HG02588 (cell line): ENCODE measurements at regions not wholly inside any gene's neighbourhood (a gene's known extent, or its start where the extent isn't known, plus 50 kb on each side); places are given as distances from the start of the nearest gene placed in this dataset.

Experiments used
- ATAC-seq: cut with Tn5 transposase; IDR thresholded peaks from one replicate; pipeline ENCODE4 v1.9.1; 2021; ENCODE audit warnings: mild to moderate bottlenecking, moderate library complexity; ENCODE audit not compliant: unreplicated experiment

DNA sequence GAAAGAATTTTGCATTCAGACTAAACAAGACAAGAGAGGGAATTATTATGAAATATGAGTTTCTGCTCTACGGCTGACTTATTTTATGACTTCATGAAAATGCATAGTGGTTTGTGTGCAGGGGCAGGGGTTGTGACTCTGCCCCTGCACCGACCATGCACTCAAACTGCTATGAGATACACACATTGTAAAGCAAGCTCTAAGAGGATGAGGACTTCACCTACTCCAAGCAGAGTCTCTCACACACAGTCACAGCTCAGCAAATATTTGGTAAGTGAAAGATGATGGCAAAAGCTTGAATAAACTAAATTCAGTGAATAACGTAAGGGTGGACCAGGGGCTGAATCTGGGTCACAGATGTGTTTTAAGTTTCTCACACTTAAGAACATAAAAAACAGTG lies 542.9 kb downstream of the PRELID2 start:
- ATAC-seq = no peak

DNA sequence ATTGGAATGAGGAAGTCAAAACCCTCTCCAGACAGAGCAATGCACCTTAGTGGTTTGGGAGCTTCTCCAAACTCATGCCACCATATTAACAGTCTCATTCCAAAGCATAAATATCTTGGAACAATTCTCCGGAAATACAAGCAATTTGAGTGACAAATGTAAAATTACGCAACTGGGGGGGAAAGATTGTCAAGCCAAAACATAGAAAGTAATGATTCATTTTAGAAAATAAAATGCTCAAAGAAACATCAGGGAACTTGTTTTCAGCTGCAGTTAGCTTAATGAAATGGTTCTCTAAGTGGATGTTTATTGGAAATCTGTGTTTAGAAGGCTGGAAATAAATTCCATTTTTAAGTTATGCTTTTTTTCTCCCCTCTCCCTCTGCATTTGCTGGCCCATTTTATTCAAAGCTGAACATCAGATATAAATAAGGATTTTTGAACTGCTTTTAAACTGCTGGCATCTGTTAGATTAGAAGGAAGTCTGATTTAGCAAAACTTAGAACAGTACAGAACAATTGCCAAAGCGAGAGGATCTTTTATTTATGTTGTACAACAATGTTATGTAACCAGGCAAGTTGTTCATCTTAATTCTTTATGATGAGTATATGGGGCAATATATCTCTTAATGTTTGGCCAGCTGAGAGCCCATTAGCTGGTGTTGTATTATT lies 551.9 kb downstream of the PRELID2 start:
- ATAC-seq = no peak

DNA sequence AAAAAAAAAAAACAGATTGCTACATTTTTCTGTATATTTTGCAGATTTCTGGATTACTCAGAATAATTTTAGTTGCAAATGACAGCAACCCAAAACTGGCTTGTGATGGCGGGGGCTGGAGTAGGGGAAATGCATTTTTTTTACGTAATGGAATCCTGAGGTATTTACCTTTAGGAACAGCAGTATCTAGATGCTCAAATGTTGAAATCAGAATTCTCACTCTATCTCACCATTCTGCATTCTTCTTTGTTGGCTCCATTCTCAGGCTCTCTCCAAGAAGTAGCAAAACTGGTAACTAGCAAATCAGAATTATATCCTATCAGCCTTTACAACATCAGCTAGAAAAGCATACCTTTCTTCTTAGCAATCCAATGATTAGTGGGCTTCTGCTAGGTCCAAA lies 554.3 kb downstream of the PRELID2 start:
- no peak for ATAC-seq

DNA sequence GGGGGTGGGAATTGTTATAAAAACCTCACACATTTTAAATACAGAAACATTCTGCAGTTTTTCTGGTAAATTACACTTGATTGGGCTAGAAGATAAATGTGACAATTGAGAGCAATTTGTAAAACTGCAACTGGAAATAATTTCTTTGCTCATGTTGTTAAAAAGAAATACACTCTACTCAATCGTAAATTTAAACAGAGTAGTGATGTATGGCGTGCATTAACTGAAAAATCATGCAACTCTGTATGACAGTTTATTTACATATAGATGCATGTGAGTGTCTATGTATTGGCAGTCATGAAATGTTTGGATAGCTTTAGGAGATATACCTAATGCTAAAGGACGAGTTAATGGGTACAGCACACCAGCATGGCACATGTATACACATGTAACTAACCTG lies 554.9 kb downstream of the PRELID2 start:
- ATAC-seq = no peak

DNA sequence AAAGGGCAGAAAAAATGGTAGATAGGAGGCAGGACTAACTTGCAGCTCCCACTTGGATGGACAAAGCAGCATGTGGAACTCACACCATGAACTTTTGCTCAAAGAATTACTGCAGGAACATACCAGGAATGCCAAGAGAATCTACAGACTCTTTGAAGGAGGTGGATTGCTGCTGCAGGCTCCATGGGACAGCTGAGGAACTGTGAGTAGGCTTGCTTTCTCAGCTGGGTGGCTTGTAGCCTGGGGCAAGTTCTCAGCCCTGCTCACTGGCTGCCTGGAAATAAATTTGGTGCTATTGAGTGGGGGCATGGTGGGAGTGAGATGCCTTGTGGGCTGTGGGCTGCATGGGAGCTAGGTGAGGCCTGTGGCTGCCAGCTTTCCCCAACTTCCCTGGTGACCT lies 574.5 kb downstream of the PRELID2 start:
- no peak for ATAC-seq

DNA sequence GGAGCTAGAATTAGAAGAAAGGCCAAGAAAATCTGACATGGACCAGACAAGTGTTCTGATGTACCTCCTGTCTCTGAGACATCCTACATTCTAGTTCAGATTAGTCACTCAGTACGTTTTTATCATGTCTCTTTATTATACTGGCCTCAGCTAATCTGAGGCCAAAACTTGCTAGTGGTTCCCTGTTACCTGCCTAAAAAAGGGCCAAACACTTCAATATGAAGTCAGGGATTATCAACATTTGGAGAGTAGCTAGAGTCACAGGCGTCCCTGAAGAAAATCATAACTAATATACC lies 587.4 kb downstream of the PRELID2 start:
- ATAC-seq = no peak

DNA sequence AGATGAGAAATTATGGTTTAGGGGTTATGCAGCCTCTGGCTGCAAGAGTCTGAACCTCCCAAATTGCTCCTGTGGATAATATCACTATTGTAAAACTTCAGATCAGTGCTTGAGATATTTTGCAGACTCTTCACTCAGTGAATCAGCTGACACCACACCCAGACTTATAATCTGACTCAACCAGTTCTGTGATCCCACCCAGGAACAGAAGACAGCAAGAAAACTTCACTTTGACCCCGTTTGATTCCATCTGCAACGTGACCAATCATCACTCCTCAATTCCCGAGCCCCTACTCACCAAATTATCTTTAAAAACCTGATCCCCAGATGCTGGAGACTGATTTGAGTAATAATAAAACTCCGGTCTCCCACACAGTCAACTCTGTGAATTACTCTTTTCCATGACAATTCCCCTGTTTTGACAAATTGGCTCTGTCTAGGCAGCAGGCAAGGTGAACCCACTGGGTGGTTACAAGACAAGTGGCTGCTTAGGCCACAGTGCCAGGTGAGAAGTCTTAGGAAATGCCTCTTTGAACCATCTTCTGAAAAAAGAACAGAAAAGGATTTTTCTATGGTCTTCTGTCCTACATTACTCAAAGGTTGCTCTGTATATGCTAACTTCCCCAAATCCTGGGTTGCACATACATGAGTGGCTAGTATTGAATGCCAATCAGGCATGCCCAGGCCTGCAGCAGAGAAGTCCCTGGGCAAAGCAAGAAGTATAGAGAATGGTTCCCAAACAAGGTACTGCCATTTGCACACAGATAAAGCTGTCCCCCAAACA lies 588.0 kb downstream of the PRELID2 start:
- no peak for ATAC-seq

DNA sequence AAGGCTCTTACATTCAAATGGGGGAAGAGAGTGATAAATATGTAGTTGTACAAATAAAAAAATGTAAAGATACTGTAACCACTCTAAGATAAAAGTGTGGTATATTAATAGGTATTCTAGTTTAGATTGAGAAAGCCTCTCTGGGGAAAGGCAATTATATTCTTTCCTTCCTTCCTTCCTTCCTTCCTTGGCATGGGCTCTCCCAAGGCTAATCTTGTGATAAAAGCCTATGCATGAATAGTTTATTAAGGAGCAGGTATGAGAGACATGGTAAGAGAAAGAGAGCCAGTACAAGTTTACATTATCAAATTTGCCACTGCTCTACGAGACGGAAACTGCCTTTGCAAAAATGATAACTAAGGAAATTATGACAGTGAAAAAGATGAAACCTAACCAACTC lies 588.8 kb downstream of the PRELID2 start:
- ATAC-seq = no peak

DNA sequence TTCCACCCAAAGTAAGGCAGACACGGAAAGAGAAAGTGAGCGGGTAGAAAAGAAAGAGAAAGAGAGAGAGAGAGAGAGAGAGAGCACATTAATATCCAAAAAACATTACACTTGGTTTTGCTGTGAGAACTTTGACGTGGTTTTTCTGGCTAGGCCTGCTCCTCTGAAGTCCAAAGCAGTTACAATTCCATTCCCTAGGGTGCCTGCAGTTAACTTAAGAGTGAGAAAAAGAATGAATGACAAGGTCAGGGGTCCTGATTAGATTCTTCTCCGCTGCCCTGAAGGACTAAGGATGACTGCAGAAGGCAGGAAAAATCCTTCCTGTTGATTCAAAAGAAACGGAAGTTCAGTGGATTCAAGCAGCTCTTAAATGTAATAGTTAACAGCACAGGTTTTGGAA lies 589.8 kb downstream of the PRELID2 start:
- ATAC-seq = no peak

DNA sequence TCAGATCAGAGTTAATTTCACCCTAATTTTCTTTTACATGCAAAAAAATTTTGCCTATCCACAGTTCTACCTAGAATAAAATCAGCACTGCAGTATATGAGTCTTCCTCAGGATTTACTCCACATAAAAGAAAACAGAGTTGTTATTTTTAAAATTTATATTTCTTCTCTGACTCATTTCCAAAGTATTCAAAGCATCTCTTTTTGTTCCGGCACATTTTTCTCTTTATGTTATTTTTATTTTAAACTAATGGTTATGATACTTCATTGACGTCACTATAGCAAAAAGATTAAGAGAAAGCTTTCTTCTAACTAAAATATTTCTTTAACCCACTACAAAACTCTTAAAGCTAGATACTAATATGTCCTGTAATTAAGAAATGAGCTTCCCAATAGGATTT lies 590.4 kb downstream of the PRELID2 start:
- no peak for ATAC-seq

DNA sequence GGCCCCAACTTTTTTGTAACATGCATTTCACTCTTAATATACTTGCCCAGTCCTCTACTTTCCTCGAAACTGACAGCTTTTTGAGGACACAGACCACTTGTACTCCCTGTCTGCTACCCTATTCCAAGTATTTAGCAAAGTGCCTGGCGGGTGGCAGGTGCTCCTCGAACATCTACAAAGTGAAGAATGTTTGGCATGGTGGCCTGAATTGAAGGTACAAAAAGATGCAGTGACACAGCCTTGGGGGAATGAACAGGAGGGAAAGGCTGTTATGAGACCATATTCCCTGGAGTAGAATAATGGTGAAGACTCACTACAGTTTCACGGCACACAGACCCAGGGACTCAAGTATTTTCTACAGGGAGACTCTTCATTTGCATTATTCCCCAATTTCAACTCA lies 590.9 kb downstream of the PRELID2 start:
- ATAC-seq = no peak

DNA sequence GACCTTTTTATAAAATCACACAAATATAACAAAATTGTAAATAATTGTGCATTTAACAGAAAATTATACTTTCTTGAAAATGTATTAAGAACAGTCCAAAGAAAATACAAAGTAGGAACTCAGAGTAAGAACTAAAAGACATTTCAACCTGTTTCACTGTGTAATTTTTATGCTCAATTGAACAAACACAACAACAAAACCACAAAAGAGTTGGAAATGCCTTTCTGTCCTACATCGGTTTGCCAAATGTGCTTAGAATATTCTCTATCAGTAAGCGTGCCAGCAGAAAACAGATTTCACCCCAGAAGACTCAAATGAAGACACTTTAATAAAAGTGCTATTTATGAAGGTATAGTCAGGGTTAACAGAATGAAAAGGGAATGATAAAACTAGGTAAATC lies 592.1 kb downstream of the PRELID2 start:
- no peak for ATAC-seq

DNA sequence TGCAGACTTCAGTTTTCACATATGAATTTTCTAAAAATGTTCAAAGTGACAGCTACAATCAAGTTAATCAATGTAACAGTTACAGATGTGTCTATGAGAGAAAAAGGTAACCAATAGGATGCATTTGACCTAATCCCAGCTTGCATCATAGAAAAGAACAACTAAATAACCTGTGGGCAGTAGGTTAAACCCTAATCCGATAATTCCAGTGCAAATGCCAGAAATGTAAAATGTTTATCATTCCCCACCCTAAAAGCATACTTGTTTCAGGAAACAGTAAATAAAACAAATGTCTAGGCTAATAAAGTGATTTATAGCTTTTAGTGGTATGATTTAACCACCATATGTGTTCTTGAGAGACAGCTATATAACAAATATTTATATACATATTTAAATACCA lies 592.6 kb downstream of the PRELID2 start:
- no peak for ATAC-seq

DNA sequence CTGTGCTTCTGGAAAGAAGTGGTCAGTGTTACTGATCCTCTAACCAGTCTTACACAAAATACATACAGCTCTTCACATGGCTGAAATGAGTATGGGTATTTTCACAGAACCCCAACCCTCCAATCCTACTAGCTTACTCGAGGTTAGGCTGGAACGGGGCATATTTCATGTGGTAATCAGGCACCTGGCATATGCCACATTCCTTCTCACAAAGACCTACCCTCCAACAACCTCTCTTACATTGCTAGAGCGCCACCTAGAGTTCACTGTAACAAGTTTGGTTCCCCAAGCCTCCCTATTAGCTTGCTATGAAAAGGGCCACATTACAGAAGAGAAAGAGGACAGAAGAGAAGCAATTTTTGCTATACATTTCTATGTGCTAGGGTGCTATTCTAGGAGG lies 597.3 kb downstream of the PRELID2 start:
- ATAC-seq = peak; percentile 65

DNA sequence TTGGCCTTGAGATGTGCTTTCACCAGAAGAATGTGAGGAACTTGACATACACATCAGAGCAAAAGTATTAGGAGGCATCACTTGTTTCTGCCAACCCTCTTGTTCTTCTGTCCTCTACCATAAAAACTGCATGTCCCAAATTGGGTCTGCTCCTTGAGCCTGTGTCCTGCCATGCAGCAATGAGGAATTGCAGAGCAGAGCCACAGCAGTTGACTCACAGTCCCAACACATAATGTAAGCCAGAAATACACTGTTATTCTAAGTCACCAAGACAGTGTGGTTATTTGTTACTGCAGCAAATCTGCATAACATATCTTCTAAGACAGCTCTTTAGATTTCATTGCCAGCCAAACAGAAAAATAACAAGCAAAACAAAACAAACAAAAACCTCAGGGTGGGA lies 598.2 kb downstream of the PRELID2 start:
- ATAC-seq = no peak

DNA sequence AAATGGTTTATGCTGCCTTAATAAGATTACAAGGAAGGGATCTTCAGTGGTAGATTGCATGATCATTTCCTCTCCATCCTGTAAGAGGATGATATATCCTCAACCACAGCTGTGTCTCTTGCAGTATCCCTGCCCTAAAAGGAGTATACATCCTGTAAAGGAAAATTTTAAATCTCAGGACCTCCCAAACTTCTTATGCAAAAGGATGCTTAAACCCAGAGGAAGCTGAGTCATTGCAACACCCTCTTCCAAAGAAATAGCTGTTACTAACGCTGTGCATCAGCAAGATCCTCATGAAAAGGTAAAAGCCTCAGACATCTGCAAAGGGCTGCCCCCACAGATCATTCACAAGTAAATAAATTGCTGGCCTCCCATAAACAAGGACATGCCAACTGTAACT lies 599.0 kb downstream of the PRELID2 start:
- no peak for ATAC-seq

DNA sequence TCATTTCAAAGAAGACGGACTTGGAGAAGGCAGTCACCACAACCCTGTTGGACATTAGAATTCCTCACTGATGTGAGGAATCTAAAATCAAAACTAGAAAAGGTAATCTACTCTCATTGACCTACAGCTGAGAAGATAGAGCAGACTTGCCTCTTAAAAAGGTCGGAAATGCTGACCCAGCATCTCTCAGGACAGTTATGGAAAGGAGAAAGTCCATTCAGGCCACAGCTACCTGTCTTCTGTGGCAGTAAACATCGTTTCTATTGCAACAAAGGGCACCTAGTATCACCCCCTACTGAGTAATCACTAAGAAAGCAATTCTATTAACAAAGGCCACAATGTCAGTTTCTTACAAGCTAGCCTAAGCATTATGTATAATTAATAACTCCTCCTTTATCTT lies 601.7 kb downstream of the PRELID2 start:
- no peak for ATAC-seq

DNA sequence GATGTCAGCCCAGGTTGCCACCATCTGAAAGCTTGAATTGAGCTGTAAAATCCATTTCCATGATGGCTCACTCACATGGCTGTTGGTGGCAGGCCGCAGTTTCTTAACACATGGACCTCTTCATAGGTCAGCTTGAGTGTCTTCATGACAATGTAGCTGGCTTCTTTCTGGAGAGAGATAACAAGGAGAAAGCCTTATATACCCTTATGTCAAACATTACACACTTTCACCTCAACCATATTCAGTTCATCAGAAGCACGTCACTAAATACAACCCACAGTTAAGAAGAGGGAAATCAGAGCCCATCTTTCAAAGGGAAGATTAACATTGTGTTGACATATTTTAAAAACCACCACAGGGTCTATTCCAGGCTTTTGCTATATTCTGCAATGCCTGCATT lies 604.4 kb downstream of the PRELID2 start:
- ATAC-seq = no peak

DNA sequence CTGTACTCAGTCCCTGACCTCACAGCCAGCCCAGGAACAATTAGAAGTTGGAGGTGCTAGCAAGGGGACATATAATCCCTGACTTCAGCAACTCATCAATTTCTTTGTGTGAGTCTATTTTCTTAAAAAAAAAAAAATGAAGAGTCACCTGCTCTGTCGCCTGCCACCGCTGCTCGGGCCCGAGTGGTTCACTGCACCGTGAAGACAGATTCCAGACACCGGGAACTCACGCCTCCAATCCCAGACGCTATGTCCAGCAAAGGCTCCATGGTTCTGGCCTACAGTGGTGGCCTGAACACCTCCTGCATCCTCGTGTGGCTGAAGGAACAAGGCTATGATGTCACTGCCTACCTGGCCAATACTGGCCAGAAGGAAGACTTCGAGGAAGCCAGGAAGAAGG lies 606.6 kb downstream of the PRELID2 start:
- ATAC-seq = no peak

DNA sequence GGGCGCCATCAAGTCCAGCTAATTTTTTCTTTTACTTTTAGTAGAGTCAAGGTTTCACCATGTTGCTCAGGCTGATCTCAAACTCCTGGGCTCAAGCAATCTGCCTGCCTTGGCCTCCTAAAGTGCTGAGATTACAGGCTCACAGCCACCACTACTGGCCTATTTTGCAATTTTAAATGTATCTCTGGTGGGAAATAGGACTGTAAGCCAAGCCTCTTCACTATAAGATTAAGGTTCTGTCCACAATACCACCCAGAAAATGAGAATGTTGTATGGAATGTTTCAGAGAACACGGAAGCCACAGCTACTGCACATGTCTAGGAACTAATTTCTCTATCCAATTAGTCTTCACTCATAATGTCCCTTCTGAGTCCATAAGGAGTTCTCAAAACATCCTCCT lies 607.3 kb downstream of the PRELID2 start:
- no peak for ATAC-seq

DNA sequence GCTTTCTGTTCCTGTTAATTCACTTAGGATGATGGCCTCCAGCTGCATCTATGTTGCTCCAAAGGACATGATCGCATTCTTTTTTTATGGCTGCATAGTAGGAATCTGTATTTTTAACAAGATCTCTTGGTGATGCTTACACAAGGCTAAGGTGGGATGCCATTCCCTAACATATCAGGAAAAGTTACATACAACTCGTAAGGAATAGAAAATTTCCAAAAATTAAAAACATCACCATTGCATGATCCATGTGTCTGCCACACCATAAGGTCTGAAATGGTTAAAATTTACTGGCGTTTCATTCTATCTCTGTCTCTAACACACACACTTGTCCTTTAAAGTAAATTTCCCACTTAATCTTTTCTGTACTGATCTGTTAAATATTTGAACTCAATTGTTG lies 608.4 kb downstream of the PRELID2 start:
- ATAC-seq = no peak

DNA sequence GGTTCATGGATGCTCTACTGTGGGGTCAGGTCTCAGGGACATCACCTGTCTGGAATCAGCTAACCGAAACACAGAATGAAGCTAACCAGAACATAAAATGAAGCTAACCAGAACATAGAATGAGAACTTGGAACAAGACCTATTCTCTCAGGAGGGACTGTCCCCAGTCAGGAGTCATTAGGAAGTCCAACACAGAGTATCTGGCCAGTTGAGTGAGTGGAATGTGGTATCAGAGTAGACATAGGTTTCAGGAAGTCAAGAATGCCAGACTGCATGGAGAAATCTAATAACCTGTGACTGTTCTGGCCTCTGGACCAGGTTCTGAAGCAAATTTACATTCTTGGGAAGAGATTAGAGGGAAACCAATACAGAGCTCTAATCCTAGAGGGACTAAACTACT lies 609.6 kb downstream of the PRELID2 start:
- no peak for ATAC-seq

DNA sequence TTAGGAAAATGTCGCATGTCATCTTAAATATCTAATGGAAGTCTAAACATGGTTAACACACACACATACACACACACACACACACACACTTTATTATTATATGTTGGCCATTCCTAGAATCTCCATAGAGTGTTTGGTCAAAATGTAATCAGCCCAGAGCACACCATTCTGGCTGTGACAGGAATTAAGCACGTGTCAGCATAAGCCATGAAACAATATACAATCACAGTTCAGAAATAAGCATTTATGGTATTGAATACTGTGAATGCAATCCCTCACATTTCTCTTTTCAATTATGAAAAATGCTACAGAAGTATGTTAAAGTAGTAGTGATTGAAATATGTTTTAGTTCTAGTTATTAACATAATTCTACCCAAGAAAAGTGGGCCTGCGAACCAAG lies 611.6 kb downstream of the PRELID2 start:
- no peak for ATAC-seq
